ENCODE measurements at regions not wholly inside any gene's neighbourhood (a gene's known extent, or its start where the extent isn't known, plus 50 kb on each side); places are given as distances from the start of the nearest gene placed in this dataset.
"Not testable (repeated sequence)": the region's sequence is repeated elsewhere in the genome, so short reads cannot be mapped to it uniquely, and the experiment has no call there.

DNA sequence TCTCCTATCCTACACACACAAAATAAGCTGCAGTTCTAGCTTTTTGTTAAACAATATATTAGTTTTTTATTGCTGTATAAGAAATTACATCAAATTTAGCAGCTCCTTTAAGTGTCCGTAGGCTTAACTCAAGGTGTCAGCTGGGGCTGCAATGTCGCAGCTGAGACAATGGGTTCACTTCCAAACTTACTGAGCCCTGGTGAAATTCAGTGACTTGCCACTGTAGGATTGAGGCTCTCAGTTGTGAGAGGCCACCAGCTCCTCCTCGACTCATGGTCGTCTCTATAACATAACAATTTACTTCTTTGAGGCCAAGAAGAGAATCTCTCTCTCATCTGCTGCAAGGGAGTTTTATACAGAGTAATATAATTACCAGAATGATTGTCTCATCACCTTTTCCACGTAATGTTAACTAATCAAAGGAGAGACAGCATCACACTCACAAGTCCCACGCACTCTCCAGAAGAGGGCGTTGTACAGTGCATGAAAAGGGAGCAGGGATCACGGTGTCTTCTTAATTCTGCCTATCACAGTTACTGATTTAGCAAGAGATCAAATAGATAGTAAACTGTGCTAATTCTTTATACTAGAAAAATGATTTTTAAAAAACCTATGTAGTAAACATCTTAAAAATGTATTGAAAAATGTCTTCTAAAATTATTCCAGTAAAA is 735.6 kb upstream of the GBE1 start:
- peak in 1 of 2 experiments; percentile 3 for DNase-seq

DNA sequence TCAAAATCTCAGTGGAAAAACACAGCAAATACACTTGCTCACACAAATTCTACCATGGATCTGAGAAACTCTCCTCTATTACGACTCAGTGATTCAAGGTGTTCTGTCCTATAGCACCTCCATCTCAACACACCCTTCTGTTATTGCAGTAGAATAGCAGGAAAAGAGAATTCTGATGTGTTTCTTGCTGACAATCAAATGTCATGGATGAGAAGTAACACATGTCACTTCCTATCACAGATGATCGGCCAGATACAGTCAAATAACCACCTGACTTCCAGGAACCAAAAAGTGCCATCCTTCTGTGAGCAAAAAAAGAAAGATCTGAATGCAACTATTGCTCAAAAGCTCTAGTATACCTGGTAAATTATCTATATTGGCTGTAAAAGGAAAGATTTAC is 734.2 kb upstream of the GBE1 start:
- no peak for DNase-seq

DNA sequence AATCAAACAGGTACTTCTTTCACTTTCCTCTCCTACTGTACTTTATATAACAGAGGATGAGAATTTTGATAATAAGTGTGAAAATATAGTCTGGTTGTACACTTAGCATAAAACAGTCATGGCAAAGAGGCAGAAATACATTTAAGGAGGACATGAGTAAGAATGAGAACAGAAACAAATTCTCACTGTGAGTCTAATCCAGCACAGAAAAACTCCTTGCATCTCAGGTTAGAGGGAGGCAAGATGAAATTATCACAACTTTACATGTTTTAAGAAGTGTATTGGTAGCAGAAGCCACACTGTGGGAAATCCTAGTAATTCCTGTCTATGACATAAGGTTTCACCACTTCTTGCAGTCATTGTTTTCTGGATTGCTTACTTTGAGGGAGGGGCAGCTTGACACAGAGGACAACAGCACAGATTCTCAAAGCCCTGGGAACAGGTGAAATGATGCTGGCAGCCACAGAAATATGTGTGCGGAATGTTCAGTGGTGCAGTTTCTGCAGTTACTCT is 733.6 kb upstream of the GBE1 start:
- no peak for DNase-seq

DNA sequence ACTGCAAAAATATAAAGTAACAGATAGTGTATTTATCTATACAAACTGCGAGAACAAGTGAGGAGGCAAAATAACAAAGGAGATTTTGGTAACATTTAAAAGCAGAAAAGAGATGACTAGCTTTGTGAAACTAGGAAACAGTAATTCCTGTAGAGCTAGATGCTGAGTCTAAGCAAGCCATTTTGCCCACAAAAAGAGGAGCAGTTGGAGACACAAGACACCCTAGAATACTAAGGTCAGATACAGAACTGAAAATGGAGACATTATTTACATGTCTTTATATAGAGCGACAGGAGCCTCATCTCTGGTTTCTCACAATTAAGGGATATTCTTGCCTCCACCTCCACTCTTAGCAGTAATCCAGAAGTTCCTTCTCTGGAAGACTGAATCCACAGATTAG is 732.4 kb upstream of the GBE1 start:
- no peak for DNase-seq

GRCh38 chr3:82475306-82475705 is 713.9 kb upstream of the GBE1 start:
- no peak for DNase-seq

DNA sequence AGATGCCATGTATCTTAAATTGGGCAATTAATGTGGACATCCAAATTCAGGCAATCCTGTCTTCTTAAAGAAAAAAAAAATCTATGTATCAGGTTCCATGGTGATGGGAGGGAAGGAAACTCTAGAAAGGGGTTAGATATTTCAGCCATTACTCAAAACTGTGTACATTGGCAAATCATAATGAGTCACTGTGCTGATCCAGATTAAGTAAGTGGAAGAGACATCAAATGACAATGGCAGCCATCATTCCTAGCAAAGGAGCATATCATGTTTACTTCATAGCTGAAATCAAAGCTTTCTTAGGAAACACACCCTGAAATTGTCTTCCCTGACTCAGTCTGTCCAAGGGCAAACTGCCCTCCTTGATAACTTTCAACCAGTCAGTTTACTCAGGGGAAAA is 713.3 kb upstream of the GBE1 start:
- DNase-seq, result no peak

GRCh38 chr3:82473864-82474541 is 712.6 kb upstream of the GBE1 start:
- no peak for DNase-seq

DNA sequence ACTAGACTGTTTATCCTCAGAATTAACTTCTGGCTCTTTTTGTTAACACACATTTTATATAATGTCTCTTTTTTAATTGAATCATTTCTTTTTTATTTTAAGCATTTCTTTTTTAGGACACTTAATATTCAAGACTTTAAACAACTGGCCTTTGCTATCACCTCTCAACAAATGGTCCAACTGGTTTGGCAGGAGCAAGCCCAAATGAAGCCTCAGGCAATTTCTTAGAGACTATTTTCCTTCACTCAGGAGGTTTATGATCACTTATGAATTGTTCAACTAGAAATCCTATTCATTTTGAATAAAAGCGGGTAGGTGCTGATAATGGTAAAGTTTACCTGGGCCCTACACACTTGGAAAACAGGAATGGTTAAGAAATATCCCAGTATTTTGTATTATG is 705.6 kb upstream of the GBE1 start:
- no peak for DNase-seq

DNA sequence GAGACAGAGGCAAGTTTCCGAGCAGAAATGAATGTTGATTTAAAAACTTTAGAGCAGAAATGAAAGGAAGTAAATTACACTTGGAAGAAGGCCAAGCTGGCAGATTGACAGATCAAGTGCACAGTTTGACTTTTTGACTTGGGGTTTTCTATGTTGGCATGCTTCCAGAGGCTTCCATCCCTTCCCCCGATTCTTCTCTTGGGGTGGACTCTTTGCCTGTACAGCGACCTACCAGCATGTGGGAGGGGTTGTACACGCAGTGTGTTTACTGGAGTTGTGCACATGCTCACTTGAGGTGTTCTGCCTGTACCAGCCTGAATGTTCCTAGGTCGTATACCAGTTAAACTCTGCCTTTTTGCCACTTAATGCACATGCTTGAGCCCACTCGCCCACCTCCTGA is 701.5 kb upstream of the GBE1 start:
- DNase-seq, result peak in 1 of 2 experiments; percentile 11

- no peak for DNase-seq
These were observed 699.8 kb upstream of the GBE1 start for GRCh38 chr3:82461049-82461889.

- DNase-seq, result no peak
These were observed 686.9 kb upstream of the GBE1 start for GRCh38 chr3:82448320-82448719.

GRCh38 chr3:82428821-82429220 is 667.4 kb upstream of the GBE1 start:
- DNase-seq, result not testable (repeated sequence)

- DNase-seq, result no peak
These were observed 662.5 kb upstream of the GBE1 start for GRCh38 chr3:82424031-82424339.

- DNase-seq, result no peak
These were observed 662.0 kb upstream of the GBE1 start for GRCh38 chr3:82423268-82424030.

DNA sequence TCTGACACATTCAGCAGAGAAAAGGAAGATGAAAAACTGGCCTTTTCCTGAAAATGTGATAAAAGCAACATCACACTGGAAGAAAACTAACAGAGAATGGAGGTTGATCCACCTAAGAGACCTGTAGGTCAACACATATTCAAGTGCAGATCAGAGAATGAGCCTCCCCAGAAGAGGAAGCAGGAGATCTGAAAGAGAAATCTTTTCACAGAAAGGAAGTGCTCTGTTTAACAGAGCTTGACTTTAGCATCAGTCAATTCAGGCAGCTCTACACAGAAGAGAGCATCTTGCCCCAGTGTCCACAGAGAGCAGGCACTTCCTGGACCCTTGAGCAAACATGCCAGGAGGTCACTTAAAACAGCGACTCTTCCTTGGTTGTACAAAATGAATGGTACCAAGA is 655.4 kb upstream of the GBE1 start:
- DNase-seq, result no peak

DNA sequence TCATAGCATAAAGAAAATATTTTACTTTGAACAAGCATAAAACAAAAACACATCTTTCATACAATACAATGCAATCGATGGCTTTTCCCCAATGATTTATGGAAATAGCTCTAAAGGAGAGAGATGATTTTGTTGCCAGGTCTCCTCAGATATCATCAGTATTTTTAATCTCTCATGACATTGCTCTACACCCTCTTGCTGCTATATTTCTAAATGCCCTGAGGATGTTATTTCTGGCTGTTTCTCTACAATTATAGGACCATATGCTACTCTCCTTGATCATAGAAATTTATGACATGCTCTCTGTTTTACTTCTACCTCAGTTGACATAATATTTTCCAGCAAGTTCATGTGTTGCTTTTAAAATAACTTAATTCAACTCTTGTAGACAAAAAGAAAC is 654.9 kb upstream of the GBE1 start:
- DNase-seq, result no peak

DNA sequence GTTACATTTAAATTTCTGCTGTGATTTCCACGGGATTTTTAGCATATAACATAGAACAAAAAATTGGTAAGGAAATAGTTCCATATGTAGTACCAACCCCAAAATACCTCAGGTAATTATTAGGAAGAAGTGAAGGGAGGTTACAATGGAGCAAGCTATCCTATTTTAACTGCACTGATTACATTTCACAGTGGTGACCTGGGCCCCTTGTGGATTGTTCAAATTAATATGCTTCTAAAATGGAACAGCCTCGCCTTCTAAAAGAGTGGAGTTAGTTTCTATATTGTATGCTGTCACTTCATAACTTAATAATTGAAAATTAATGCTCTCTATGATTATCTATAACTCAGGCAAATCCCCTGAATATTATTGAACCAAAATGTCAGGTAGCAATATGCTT is 651.7 kb upstream of the GBE1 start:
- DNase-seq, result no peak

DNA sequence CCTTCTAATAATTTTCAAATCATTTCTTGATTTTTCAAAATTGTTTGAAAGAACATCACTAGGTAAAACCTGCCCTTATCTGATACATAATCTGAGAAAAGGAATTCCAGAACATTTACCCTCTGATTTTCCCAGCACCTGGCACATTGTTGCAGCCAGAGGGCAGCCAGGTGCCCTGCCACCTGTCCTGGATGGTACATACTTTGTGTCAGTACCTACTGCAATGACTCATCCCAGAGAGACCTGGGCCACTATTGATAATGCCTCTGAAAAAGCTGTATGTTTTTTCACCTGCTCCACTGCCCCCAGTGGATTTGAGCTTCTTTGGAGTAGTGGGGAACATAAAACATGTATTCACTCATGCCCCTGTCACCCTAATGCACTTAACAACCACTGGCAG is 648.9 kb upstream of the GBE1 start:
- no peak for DNase-seq

GRCh38 chr3:82409842-82410241 is 648.4 kb upstream of the GBE1 start:
- DNase-seq, result no peak

DNA sequence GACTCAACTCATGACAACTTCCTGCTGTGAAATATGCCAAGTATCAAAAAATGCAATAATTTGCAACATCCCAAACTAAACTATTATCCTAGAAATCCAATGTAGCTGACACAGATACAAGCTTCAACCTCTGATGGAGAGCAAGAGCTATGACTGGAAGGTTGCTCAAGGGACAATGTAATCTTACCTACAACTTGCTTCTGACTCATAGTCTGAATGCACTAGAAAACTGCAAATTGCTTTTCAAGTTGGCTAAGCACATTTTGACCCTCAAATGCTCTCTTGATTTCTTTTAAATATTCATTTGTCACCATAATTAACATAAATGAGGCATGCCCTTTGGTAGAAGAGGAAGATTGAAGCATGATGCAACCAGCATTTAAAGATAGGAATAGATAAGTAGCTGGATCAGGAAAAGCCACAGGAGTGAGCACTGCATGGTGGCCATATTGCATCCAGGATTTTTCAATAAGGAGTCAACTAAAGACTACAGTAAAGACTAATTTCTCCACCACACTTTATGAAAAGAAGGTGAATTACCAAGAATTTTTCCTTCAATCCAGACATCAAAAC is 630.8 kb upstream of the GBE1 start:
- DNase-seq, result no peak

GRCh38 chr3:82390868-82391267 is 629.4 kb upstream of the GBE1 start:
- DNase-seq, result no peak

DNA sequence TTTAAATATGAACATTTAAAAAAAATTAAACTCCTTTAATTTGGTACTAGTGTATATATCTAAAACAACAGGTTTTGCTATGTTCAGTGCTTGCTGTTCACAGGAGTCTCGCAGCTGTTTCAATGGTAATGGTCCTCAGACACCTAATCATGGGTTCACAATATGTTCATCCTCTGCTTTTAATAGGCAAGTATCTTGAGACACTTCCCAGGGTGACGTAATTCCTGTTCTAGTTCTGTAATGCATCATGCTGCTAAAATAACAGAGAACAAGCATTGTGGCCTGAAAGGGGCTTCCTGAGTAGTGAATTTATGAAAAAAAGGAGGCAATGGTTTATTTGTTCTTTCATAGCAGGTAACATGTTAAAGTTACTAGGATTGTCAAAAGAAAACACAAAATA is 625.2 kb upstream of the GBE1 start:
- DNase-seq, result no peak

DNA sequence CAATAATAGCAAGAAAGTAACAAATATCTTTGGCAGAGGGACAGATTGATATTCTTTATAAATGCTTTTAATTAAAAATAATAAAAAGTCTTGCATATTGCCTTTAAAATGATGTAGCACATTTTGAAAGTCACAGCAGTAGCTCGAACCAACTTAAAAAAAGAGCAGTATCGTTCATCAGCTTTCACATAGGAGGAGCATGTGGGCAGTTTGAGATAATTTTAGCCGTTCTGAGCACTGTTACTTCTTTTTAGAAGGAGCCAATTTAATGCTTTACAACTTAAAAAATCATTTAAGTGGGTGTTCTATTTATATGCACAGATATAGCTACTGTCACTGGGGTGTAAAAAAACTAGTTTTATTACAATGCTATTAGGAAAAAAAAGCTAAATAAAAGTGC is 622.7 kb upstream of the GBE1 start:
- DNase-seq, result no peak
